Lung microvascular endothelial cell (primary cell): ENCODE measurements at regions not wholly inside any gene's neighbourhood (a gene's known extent, or its start where the extent isn't known, plus 50 kb on each side); places are given as distances from the start of the nearest gene placed in this dataset.
"Not testable (repeated sequence)": the region's sequence is repeated elsewhere in the genome, so short reads cannot be mapped to it uniquely, and the experiment has no call there.

ENCODE experiments used
- DNase-seq, 2 donors: peaks; one replicate each; pipeline versions ENCODE4 v3.0.0 to v3.0.0-alpha.2; 2010; ENCODE audit warnings: low read depth in 2 of 2

DNA sequence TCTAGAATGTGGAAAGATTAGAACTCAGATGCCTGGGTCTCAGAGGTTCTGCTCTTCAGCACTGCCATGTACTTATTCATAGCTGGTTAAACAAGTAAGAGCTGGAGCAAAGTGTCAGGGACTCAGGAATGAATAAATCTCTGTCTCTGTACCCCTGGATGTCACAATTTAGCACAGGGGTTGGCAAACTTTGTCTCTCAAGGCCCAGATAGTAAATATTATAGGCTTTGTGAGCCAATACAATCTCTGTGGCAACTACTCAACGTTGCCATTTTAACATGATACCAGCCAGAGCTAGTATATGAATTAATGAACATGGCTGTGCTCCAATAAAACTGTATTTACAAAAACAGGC is 220.3 kb upstream of the MON1B start:
- DNase-seq: no peak

GRCh38 chr16:76976101-76976500 is 214.9 kb upstream of the MON1B start:
- DNase-seq: no peak

DNA sequence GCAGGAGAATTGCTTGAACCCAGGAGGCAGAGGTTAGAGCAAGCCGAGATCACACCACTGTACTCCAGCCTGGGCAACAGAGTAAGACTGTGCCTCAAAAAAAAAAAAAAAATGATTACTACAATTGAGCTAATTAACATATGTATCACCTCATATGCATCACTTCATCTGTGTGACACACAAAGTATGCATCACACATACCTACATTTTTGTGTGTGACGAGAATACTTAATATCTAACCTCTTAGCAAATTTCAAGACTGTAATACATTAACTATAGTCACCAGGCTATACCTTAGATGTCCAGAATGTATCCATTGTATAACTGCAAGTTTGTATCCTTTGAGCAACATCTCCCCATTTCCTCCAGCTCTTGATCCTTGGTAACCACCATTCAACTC is 214.2 kb upstream of the MON1B start:
- DNase-seq: no peak

GRCh38 chr16:76984196-76984595 is 206.8 kb upstream of the MON1B start:
- DNase-seq: no peak

- no peak for DNase-seq
These were observed 205.5 kb upstream of the MON1B start for GRCh38 chr16:76985392-76986045.

DNA sequence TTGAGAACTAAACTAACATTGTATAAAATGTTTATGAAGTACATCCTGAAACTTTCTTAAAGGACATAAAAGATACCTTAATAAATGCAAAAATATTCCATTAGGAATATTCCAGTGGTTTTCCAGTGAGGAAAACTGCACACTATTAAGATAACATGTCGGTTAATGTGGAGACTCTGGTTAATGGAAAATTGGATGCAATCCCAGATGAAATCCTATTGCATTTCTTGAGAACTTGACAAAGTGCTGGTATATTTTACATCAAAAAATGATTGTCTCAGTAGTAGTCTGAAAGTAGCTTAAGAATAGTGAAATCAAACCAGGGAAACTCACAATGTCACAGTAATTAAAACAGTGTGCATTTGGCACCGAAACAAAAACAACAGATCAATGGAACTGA is 202.5 kb upstream of the MON1B start:
- no peak for DNase-seq

GRCh38 chr16:77002644-77003043 is 188.3 kb upstream of the MON1B start:
- DNase-seq: no peak

- no peak for DNase-seq
These were observed 181.5 kb upstream of the MON1B start for GRCh38 chr16:77009453-77009852.

- DNase-seq: no peak
These were observed 176.5 kb upstream of the MON1B start for GRCh38 chr16:77014441-77014840.

DNA sequence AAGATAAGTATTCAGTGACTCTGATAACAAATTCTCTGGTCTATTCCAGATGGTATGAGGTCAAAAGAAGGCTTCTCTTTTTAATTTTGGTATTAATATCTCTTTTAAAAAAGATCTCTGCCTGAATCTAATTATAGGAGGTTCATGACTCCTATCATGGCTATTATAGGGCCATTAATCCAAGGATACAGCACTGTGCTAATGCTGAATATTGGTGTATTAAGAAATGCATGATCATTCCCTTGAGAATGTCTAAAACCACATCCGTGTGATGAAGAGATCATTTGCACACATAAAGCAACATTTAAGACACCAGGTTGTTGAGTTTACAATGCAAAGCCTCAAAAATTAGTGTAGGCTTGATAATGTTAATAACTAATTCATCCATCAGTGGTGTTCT is 160.4 kb upstream of the MON1B start:
- DNase-seq: no peak

GRCh38 chr16:77033516-77033915 is 157.5 kb upstream of the MON1B start:
- no peak for DNase-seq

DNA sequence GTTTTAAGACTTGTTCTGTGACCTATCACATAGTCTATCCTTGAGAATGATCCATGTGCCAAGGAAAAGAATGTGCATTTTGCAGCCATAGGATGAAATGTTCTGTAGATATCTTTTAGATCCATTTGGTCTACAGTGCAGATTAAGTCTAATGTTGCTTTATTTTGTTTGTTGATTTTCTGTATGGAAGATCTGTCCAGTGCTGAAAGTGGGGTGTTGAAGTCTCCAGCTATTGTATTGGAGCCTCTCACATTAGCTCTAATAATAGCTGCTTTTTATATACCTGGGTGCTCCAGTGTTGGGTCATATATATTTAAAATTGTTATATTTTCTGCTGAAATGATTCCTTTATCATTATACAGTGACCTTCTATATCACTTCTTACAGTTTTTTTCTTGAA is 155.6 kb upstream of the MON1B start:
- DNase-seq: no peak

DNA sequence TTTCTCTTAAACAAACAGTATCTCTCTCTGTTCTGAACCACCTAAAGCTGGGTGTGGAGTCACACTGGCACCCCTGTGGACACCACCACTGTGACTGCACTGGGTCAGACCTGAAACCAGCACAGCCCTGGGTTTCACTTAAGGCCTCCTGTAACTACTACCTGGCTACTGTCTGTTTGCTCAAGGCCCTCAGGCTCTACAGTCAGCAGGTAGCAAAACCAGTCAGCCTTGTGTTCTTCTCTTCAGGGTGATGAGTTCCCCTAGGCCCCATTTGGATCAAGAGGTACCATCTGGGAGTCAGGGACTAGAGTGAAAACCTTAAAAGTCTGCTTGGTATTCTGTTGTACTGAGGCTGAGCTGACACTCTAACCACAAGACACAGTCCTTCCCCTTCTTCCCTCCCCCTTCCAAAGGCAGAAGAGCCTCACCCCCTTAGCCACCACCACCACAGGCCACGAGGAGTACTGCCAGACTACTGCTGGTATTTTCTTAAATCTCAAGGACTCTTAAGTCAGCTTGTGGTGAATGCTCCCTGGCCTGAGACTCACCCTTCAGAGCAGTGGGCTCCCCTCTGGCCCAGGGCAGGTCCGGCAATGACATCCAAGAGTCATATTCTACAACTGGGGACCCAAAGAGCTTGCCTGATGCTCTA is 153.2 kb upstream of the MON1B start:
- DNase-seq: no peak

- no peak for DNase-seq
These were observed 149.5 kb upstream of the MON1B start for GRCh38 chr16:77041468-77041867.

GRCh38 chr16:77043076-77043475 is 147.9 kb upstream of the MON1B start:
- no peak for DNase-seq

DNA sequence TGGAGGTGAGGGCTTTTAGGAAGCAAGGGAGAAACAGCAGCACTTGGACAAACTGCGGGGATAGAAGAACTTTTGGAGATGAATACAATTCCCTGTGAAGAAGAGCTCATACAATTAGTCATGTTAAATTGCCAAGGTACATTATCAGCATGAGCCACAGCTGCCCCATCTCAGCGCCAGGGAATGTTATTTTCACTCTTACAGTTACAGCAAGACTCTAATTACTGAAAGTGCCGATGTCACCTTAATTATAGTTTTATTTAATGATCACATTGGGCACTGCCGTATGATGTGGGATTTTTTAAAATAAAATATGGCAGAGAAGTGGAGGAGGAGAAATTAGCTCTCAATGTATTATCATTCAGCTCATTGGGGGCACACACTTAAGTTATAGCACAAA is 144.8 kb upstream of the MON1B start:
- no peak for DNase-seq

DNA sequence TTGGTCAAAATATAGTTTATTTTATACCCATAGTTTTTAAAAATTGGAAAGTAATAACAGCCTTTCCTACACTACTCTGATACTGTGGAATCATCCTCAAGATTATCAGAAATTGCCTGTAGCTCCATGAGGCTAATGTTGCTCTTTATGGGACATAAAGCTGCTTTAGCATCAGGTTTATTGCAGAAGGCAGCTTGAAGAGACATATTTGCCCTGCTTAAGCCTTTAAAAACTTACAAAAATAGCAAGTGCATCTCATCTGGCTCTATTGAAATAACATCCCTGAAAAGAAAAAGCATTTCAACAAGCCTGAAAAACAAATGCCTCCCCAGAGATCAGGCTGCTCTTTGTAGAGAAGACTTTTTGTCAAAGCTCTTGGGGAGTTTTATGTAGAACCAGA is 142.9 kb upstream of the MON1B start:
- no peak for DNase-seq

- DNase-seq: no peak
These were observed 141.4 kb upstream of the MON1B start for GRCh38 chr16:77049577-77049976.

GRCh38 chr16:77056597-77056996 is 134.4 kb upstream of the MON1B start:
- DNase-seq: not testable (repeated sequence)

DNA sequence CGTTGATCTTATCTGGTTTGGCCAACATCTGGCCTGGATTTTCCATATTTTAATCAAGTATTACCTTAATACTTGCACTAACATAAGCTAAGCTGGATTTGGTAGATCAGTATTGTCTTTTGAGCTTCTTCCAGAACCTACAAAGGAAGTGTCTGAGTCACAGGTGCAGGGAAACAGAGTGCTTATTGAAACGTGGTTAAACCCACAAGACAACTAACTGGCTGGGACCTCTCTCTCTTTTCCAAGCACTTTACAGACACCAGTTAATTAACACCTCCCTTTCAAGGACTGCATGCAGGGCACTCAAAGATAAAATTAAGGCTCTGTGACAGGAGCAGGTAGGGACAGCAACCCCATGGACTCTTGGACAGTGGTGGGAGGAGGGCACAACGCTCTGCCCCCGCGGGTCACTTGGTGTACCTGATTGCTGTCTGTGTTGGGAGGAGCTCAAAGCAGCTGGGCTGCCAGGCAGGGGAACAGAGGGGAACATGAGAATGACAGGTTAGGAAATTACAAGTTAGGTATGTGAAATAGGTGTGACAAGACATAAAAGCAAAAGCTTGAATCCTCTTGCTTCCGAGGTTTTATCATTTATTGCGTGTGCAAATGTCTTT is 133.7 kb upstream of the MON1B start:
- no peak for DNase-seq

DNA sequence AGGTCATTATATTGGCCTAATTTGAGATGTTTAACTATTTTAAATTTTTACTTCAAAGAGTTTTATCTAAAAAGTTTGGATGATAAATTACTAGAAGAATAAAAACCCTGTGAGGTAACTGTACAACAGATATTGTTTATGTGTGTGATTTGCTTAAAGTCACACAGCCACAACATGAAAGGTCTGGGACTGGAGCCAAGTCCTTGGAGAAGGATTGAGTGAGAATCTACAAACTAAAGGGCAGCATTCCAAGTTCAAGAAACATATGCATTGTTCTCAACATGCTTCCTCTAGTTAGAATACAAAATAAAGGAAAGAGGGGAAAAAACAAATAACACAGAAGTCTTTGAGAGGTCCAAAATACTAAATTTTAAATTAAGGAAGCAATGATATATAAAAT is 131.5 kb upstream of the MON1B start:
- DNase-seq: no peak

DNA sequence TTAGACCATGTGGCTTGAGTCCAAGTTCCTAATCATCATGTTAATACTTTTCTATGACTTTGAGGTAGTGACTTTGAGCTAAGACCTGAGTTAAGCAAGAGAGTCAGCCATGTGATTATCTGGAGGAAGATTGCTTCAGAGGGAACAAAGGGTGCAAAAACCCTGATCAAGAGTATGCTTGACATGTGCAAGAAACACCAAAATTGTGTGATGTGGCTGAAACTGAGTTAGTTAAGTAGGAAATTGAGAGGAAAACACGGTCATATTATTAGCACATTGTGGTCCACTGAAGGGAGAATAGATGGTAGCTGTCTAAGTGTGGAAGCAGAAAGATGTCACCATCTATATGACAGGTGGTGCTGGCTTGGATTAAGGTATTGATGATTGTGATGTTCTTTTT is 130.4 kb upstream of the MON1B start:
- no peak for DNase-seq
